ENCODE measurements at regions not wholly inside any gene's neighbourhood (a gene's known extent, or its start where the extent isn't known, plus 50 kb on each side); places are given as distances from the start of the nearest gene placed in this dataset.

GRCh38 chr13:70756088-70756487 lies 647.8 kb upstream of the KLHL1 start:
- H3K27me3 ChIP-seq (ENCODE audit: insufficient read depth, low read depth, low read length): no peaks in the 10 kb centered on the region
- TF ChIP-seq SMC3 (conservative IDR thresholded peaks at IDR 0.05; ENCODE audit: poor library complexity) (no peak), POLR2AphosphoS5 (IDR thresholded peaks at IDR 0.05) (no peak), RAD21 (conservative IDR thresholded peaks at IDR 0.05) (no peak), EZH2 (IDR thresholded peaks at IDR 0.05; ENCODE audit: borderline replicate concordance, insufficient read depth, low read length, poor library complexity, severe bottlenecking) (no peak), MXI1 (conservative IDR thresholded peaks at IDR 0.05; ENCODE audit: poor library complexity, severe bottlenecking) (no peak), EP300 (conservative IDR thresholded peaks at IDR 0.05; ENCODE audit: poor library complexity, severe bottlenecking) (no peak), CTCF (IDR thresholded peaks at IDR 0.05; ENCODE audit: poor library complexity, severe bottlenecking) (no peak), REST (IDR thresholded peaks at IDR 0.05; ENCODE audit: borderline replicate concordance) (no peak), TAF1 (IDR thresholded peaks at IDR 0.05; ENCODE audit: low read depth) (no peak)
- no peaks in the 10 kb centered on the region for H4K20me1 ChIP-seq (ENCODE audit: insufficient read depth)

GRCh38 chr13:70755456-70755855 lies 647.2 kb upstream of the KLHL1 start:
- Histone ChIP-seq H3K4me2 (ENCODE audit: low read length) (no peak overlapping the region), H3K27me3 (ENCODE audit: insufficient read depth, low read depth, low read length) (no peaks in the 10 kb centered on the region), H3K9me3 (ENCODE audit: low read length) (no peaks in the 10 kb centered on the region), H3K9me2 (ENCODE audit: insufficient read depth, low read length) (no peaks in the 10 kb centered on the region), H3K36me3 (ENCODE audit: insufficient read depth, low read length) (no peaks in the 10 kb centered on the region), H3K4me3 (ENCODE audit: low read length) (no peak overlapping the region), H3F3A (ENCODE audit: insufficient read depth, low read length, poor library complexity, severe bottlenecking) (no peaks in the 10 kb centered on the region), H3K27ac (ENCODE audit: low read length) (no peak overlapping the region), H2AFZ (ENCODE audit: low read depth, low read length) (no peak overlapping the region), H3K9ac (ENCODE audit: low read length) (no peak overlapping the region), H4K20me1 (ENCODE audit: insufficient read depth) (no peaks in the 10 kb centered on the region), H3K79me2 (replicated peaks; ENCODE audit: insufficient read depth, low read length) (no peaks in the 10 kb centered on the region)
- TF ChIP-seq REST (IDR thresholded peaks at IDR 0.05; ENCODE audit: borderline replicate concordance) (no peak), CTCF (IDR thresholded peaks at IDR 0.05; ENCODE audit: poor library complexity, severe bottlenecking) (no peak), EP300 (conservative IDR thresholded peaks at IDR 0.05; ENCODE audit: poor library complexity, severe bottlenecking) (no peak), TAF1 (IDR thresholded peaks at IDR 0.05; ENCODE audit: low read depth) (no peak), SMC3 (conservative IDR thresholded peaks at IDR 0.05; ENCODE audit: poor library complexity) (no peak), POLR2AphosphoS5 (IDR thresholded peaks at IDR 0.05) (no peak), EZH2 (IDR thresholded peaks at IDR 0.05; ENCODE audit: borderline replicate concordance, insufficient read depth, low read length, poor library complexity, severe bottlenecking) (no peak), MXI1 (conservative IDR thresholded peaks at IDR 0.05; ENCODE audit: poor library complexity, severe bottlenecking) (no peak), RAD21 (conservative IDR thresholded peaks at IDR 0.05) (no peak)

More at GRCh38 chr13:70756088-70756487, 647.8 kb upstream of the KLHL1 start:
- H3K4me3 ChIP-seq (ENCODE audit: low read length): no peak overlapping the region
- H3K9me2 ChIP-seq (ENCODE audit: insufficient read depth, low read length): no peaks in the 10 kb centered on the region
- H3F3A ChIP-seq (ENCODE audit: insufficient read depth, low read length, poor library complexity, severe bottlenecking): no peaks in the 10 kb centered on the region
- no peak overlapping the region for H3K4me2 ChIP-seq (ENCODE audit: low read length)
- no peak overlapping the region for H3K9ac ChIP-seq (ENCODE audit: low read length)
- no peaks in the 10 kb centered on the region for H3K79me2 ChIP-seq (replicated peaks; ENCODE audit: insufficient read depth, low read length)
- H3K36me3 ChIP-seq (ENCODE audit: insufficient read depth, low read length): no peaks in the 10 kb centered on the region
- no peak overlapping the region for H3K27ac ChIP-seq (ENCODE audit: low read length)
- H3K9me3 ChIP-seq (ENCODE audit: low read length): no peaks in the 10 kb centered on the region
- no peak overlapping the region for H2AFZ ChIP-seq (ENCODE audit: low read depth, low read length)

Data from neural cell (in vitro differentiated cells).